ENCODE measurements at regions not wholly inside any gene's neighbourhood (a gene's known extent, or its start where the extent isn't known, plus 50 kb on each side); places are given as distances from the start of the nearest gene placed in this dataset.

DNA sequence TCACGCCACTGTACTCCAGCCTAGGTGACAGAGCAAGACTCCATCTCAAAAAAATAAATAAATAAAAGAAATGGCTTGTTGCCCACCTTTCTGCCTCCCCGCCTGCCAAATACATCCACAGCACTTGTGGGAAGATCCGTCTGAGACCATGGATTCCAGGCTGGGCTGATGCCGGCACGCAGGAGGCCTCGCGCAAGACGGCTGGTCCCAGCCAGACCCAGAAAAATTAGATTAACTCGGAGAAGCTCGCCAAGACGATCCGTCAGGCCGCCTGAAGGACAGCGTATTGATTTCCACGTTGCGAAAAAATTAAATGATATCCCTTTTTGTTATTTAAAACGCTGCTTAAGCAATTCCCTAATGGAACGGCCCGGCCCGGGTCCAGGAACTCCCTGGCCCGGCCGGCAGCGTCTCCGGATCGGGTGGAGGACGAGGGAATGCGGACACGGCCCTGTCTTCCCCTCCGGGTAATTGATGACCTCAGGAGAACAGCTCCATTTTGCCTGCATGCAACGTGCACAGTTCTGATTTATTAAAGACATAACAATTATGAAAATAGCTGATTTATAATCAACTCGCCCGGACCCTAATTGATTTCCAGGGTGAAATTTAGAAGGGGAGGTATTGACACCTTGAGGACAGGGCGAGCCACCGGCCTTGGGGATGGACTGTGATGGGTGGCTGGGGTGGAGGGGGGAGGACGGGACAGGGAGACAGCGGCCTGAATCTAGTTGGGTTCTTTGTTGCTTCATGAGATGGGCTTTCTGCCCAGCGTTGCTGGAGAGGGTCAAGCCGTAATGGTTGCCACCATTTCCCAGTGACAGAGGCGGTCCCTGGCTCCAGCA is 52.1 kb downstream of the ZNRF4 start:
- TF ChIP-seq, protein P1, sequence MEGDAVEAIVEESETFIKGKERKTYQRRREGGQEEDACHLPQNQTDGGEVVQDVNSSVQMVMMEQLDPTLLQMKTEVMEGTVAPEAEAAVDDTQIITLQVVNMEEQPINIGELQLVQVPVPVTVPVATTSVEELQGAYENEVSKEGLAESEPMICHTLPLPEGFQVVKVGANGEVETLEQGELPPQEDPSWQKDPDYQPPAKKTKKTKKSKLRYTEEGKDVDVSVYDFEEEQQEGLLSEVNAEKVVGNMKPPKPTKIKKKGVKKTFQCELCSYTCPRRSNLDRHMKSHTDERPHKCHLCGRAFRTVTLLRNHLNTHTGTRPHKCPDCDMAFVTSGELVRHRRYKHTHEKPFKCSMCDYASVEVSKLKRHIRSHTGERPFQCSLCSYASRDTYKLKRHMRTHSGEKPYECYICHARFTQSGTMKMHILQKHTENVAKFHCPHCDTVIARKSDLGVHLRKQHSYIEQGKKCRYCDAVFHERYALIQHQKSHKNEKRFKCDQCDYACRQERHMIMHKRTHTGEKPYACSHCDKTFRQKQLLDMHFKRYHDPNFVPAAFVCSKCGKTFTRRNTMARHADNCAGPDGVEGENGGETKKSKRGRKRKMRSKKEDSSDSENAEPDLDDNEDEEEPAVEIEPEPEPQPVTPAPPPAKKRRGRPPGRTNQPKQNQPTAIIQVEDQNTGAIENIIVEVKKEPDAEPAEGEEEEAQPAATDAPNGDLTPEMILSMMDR (IDR thresholded peaks at IDR 0.05): no peak
- no peak for TF ChIP-seq JUN (CRISPR knock-in tag; IDR thresholded peaks at IDR 0.05)
- no peak for TF ChIP-seq NR2C2 (CRISPR knock-in tag; IDR thresholded peaks at IDR 0.05)
- TF ChIP-seq, protein P2, sequence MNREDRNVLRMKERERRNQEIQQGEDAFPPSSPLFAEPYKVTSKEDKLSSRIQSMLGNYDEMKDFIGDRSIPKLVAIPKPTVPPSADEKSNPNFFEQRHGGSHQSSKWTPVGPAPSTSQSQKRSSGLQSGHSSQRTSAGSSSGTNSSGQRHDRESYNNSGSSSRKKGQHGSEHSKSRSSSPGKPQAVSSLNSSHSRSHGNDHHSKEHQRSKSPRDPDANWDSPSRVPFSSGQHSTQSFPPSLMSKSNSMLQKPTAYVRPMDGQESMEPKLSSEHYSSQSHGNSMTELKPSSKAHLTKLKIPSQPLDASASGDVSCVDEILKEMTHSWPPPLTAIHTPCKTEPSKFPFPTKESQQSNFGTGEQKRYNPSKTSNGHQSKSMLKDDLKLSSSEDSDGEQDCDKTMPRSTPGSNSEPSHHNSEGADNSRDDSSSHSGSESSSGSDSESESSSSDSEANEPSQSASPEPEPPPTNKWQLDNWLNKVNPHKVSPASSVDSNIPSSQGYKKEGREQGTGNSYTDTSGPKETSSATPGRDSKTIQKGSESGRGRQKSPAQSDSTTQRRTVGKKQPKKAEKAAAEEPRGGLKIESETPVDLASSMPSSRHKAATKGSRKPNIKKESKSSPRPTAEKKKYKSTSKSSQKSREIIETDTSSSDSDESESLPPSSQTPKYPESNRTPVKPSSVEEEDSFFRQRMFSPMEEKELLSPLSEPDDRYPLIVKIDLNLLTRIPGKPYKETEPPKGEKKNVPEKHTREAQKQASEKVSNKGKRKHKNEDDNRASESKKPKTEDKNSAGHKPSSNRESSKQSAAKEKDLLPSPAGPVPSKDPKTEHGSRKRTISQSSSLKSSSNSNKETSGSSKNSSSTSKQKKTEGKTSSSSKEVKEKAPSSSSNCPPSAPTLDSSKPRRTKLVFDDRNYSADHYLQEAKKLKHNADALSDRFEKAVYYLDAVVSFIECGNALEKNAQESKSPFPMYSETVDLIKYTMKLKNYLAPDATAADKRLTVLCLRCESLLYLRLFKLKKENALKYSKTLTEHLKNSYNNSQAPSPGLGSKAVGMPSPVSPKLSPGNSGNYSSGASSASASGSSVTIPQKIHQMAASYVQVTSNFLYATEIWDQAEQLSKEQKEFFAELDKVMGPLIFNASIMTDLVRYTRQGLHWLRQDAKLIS (CRISPR knock-in tag; IDR thresholded peaks at IDR 0.05; ENCODE audit: borderline replicate concordance): no peak
- no peak for TF ChIP-seq ZNF317 (CRISPR knock-in tag; IDR thresholded peaks at IDR 0.05; ENCODE audit: borderline replicate concordance, low read depth)
- TF ChIP-seq IRF2 (CRISPR knock-in tag; IDR thresholded peaks at IDR 0.05; ENCODE audit: borderline replicate concordance, low read depth): no peak
- TF ChIP-seq CREM (CRISPR knock-in tag; IDR thresholded peaks at IDR 0.05): no peak
- TF ChIP-seq KAT7 (CRISPR knock-in tag; IDR thresholded peaks at IDR 0.05; ENCODE audit: borderline replicate concordance): no peak
- TF ChIP-seq ZNF671 (CRISPR knock-in tag; IDR thresholded peaks at IDR 0.05): no peak
- TF ChIP-seq, protein P3, sequence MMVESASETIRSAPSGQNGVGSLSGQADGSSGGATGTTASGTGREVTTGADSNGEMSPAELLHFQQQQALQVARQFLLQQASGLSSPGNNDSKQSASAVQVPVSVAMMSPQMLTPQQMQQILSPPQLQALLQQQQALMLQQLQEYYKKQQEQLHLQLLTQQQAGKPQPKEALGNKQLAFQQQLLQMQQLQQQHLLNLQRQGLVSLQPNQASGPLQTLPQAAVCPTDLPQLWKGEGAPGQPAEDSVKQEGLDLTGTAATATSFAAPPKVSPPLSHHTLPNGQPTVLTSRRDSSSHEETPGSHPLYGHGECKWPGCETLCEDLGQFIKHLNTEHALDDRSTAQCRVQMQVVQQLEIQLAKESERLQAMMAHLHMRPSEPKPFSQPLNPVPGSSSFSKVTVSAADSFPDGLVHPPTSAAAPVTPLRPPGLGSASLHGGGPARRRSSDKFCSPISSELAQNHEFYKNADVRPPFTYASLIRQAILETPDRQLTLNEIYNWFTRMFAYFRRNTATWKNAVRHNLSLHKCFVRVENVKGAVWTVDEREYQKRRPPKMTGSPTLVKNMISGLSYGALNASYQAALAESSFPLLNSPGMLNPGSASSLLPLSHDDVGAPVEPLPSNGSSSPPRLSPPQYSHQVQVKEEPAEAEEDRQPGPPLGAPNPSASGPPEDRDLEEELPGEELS (CRISPR knock-in tag; IDR thresholded peaks at IDR 0.05): no peak
- TF ChIP-seq ZNF263 (CRISPR knock-in tag; IDR thresholded peaks at IDR 0.05; ENCODE audit: low read depth): no peak

Measured in WTC11 (cell line).